PC-9 (cell line): ENCODE measurements at regions not wholly inside any gene's neighbourhood (a gene's known extent, or its start where the extent isn't known, plus 50 kb on each side); places are given as distances from the start of the nearest gene placed in this dataset.
"Not testable (repeated sequence)": the region's sequence is repeated elsewhere in the genome, so short reads cannot be mapped to it uniquely, and the experiment has no call there.

Source experiments
- CTCF ChIP-seq: fragments of 200-600 bp; sonication (generic); conservative IDR thresholded peaks from 2 replicates; pipeline ENCODE4 v1.6.1; 2017; ENCODE audit warnings: mixed run types, antibody characterized with exemption, mild to moderate bottlenecking, moderate library complexity
- EZH2 ChIP-seq: fragments of 200-600 bp; sonication (generic); IDR thresholded peaks from 2 replicates; pipeline ENCODE4 v1.8.0; 2017; ENCODE audit warnings: antibody characterized with exemption, low read depth

GRCh38 chr1:181186133-181186532 is 97.6 kb downstream of the IER5 start:
- not testable (repeated sequence) for TF ChIP-seq CTCF, EZH2
